ENCODE measurements at regions not wholly inside any gene's neighbourhood (a gene's known extent, or its start where the extent isn't known, plus 50 kb on each side); places are given as distances from the start of the nearest gene placed in this dataset.
"Not testable (repeated sequence)": the region's sequence is repeated elsewhere in the genome, so short reads cannot be mapped to it uniquely, and the experiment has no call there.

DNA sequence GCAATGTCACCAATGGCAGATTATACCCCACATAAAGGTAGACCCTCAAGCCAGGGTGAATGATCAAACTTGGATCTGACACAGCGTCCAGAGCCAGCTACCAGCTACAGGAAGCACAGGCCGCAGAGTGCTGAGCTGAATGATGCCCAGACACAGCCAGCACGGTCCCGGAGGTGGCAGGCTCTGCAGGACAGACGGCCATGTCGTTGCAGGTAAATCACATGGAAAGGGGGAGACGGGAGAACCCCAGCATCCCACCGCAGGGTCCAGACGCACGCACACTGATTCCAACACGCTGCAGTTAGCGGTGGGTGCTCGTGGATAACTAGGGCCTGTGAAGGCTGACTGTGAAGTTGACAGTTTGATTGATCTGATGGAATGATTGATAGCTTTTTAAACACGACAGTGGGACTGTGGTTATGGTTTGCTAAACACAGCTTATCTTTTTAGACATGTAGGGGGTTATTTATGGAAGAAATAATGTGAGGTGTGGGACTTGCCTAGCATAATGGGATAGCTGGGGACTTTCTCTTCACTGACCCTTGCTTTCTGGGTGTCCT, 228.5 kb downstream of the ERMARD start:
- DNase-seq (ENCODE audit: low spot score): no peak

DNA sequence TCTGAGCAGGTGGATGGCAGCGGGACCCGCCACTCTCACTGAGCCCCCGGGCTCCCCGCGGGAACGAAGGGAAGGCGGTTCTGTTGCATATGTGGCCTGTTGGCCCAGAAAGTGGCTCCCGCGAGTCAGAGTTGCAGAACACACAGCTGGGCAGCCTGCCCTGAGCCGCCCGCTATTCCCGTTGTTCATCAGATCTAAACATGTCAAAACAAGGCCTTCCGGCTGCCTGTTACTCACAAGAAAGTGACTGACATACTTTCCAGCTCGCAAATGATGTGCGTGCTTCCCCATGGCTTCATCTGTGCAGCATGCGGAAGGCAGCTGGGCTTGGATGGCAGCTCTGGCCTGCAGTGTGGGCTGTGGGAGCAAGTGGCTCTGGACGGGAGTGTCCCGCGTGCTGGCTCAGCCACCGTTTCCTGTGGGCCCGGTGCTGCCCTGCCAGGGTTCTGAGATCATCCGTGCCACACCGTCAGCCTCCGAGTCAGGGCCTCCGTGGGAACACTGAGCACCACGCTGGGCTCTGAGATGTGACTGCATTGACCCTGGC, 227.3 kb downstream of the ERMARD start:
- DNase-seq (ENCODE audit: low spot score): no peak

DNA sequence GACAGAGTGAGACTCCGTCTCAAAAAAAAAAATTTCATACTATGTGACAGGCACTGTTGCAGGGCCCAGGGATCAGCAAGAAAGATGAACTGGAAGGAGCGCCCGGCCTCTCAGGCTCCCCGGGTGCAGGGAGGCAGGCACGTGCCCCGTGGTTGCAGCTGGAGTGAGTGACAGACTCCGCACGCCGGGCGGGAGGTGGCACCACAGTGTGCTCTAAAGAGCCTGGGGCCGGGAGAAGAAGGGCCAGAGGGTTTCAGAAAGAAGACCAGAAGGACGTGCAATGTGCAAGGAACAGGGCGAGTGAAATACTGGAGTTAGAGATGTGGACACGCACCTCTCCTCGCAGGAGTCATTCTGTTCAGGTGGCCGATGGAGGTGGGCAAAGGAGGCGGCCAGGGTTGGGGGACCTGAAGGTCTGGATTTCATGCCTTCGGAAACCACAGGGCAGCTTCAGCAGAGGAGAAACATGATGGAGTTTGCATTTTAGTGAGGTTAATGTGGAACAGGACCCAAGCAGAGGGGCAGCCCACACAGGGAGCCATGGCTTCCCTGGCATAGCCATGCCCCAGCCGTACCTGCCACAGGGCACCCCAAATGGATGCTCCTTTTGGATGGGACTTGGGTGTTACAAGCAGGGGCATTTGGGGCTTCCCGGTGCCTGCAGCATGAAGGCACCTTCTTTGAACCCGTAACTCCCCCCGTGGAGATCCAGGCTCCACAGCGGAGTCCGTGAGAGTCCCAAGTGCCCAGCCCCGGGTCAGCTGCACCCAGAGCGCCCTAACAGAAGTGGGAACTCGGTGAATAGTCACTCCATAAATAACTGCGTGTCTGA, 226.2 kb downstream of the ERMARD start:
- DNase-seq (ENCODE audit: low spot score): no peak

DNA sequence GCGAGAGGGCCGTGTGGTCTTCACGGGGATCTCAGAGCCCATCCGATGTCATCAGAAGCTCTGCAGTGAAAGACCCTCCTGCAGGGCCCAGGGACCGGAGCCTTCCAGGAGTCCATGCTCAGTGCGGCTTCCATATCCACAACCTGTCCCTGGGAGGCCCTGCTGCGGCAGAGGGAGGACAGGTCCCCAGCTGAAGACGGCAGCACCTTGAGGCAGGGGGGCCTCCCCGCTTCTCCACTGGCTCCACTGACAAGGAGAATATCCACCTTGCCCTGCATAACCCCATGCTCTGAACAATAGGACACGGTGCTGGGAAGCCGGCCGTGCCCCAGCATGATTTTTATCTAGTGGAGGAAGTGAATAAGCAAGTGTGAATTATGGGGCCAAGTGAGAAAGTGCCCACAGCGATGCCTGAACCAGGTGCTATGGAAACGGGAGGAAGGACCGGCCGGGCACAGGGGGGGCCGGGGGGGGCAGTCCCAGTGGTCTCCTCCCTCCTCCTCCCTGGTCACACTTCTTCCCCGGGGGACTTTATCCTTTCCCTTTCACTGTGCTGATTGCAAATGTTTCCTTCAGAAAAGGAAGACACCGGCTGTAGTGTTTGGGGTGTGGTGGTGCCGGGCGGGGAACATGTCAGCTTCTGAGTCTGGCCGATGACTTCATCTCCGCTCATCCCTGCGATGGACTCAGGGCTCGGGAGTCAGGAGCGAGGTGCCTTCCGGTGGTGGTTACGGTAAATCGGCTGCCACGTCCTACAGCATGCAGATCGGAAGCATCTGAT, 225.1 kb downstream of the ERMARD start:
- no peak for DNase-seq (ENCODE audit: low spot score)

DNA sequence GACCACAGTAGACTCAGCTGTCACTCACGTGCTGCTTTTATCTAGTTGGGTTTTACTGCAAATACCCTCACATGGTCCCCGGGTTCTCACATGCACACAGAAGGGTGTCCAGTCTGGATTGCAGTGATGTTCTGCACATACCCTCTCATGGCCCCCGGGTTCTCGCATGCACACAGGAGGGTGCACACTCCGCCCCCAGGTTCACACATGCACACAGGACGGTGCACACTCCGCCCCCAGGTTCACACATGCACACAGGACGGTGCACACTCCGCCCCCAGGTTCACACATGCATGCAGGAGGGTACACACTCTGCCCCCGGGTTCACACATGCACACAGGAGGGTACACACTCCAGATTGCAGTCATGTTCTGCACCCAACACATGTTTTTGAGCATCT, 224.3 kb downstream of the ERMARD start:
- DNase-seq (ENCODE audit: low spot score): no peak

DNA sequence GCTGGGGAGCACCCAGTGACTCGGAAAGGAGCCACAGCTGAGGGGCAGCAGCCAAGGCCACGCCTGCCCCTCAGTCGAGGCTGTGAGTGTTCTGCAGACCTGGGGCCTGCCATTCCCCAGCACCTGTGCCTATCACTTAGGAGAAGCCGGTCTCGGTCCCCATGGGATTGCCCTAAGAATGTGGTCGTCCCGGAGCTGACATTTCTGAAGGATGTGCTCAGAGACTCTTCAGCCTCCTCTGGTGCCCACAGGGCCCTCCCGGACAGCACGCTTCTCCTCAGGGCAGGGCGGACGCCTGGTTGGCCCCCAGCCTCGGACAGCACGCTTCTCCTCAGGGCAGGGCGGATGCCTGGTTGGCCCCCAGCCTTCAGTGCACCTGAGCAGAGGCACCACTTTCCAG, 223.9 kb downstream of the ERMARD start:
- no peak for DNase-seq (ENCODE audit: low spot score)

DNA sequence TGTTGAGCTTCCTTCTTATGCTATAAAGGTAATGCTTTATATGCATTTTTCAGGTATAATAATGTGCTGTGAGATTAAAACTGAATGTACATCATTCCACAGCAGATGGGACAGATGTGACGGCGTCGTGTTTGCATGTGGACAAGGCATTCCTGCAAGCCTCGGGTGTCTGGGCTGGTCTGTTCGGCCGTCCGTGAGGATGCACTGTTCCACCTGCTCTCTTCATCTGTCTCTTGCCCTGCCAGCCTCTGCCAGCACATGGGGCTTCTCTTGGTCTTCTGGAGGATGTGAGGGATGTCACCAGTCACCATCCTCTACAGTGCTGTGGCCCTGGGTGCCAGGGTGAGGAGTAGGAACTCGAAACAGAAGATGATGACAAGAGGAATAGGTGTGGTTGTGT, 223.2 kb downstream of the ERMARD start:
- no peak for DNase-seq (ENCODE audit: low spot score)

DNA sequence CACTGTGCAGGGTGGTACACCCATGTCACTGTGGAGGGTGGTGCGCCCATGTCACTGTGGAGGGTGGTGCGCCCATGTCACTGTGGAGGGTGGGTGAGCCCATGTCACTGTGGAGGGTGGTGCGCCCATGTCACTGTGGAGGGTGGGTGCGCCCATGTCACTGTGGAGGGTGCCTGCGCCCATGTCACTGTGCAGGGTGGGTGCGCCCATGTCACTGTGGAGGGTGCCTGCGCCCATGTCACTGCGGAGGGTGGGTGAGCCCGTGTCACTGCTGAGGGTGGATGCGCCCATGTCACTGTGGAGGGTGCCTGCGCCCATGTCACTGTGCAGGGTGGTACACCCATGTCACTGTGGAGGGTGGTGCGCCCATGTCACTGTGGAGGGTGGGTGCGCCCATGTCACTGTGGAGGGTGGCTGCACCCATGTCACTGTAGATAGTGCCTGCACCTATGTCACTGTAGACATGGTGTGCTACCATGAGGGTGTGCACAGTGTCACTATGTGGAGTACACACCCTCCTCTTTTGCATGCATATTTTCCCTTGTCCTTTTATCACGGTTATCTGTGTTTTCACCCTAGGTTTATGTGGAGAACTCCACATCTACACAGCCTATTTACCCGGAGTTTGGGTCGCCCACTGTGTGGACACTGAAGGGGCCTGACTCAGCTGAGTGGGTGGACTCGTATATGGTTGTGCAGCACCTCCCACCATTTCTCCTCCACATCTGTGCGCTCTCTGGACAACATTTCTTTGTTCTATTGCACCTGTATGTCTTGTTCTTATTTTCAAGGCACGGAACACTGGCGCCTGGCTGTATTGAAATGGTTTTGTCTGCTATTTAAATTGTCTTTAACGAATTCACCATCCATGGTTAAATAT, 222.4 kb downstream of the ERMARD start:
- DNase-seq (ENCODE audit: low spot score): not testable (repeated sequence)

DNA sequence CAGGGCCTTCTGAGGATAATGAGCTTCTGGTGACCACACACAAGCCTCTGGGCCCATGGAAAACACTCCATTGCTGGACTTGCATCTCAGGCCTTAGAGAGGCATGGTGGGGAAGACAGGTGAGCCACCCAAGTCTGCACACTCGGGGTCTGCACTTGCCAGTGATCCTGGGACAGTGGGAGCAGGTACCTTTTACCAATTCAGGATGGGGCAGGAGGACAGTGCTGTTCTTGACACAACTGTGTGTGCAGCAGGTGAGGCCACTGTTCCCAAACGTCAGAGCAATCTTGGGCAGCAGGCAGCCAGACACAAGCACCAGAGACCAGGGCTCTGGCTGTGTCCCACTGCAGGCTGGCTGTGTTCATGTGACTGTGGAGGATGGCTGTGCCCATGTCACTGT, 221.3 kb downstream of the ERMARD start:
- no peak for DNase-seq (ENCODE audit: low spot score)

DNA sequence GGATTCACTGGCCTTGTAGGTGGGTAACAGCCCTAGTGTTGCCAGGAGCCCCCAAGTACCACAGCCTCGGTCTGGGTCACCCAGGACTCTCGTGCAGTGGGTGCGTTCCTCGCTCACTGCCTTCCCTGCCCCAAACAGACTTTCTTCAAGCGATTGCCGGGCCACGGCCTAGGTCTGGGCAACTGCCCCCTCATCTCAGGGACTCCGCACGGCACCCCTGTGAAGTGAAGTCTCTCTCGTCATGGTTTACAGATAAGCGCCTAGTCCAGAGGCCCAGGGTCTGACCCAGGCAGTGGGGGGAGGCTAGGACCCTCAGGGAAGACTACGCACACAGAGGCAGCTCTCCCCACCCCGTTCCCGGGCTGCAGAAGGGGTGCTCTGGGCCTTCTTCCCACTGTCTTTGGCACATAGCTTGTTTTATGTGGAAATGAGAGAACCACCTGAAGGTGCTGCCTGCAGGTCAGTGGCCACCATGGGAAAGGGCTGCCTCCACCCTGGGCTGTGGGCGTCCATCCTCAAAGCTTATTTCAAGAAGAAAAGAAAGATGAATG, 220.8 kb downstream of the ERMARD start:
- no peak for DNase-seq (ENCODE audit: low spot score)

DNA sequence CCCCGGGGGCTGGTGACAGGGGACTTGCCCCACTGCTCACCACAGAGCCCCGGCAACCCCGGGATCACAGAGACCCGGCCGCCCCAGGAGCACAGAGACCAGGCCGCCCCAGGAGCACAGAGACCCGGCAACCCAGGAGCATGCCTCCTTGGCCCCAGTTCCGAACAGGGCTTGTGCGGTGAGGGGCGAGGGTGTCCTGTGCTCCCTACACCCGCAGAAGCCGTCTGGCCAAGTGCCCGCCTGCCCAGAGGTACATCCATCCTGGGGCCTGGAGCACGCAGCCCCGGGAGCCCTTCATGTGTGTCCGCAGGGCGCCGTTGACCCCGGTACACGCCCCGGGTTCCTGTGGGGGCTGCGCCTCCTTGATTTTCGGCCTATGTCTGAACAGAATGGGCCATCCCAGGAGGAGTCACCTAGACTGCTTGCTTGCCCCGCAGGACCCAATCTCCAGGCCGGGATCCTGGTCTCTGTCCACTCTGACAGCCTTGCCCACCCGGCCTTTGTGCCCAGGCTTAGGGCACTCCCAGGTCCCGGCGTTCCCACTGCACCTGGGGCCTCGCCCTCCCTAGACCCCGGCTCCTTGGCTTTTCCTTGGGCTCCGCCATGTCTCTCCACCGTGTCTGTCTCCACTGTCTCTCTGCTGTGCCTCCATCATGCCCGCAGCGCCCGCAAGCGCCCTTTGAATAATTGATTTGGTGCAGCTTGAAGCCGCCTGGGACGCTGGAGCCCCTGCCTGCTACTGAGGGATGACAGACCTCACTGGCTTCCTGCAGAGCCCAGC, 219.8 kb downstream of the ERMARD start:
- no peak for DNase-seq (ENCODE audit: low spot score)

DNA sequence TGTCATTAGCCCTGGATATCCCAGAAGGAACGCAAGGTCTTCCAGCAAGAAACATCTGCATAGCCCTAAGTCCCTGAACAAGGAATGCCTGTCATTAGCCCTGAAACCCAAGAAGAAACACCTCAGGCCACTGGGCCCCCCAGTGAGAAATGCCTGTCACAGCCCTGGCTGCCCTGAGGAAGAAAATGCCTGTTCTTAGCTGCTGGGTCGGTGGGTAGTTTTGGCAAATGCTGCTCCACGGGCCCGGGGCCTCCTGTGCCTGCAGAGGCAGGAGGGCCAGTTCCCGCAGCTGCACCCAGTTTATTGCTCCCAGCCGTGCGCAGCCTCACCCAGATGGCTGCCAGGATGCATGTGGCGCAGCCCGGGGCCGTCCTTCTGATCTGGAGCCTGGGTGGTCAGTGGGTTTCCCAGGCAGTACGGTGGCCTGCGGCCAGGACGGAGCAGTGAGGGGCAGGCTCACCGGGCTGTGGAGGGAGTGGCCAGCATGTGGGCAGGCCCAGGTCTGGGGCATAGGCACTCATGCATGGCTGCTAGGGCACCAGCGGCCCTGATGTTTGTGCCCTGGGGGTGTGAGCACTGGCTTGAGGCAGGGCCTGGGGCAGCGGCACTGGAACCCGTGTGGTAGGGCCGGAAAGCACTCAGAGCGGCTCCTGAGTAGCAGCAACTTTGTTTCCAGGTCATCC, 219.0 kb downstream of the ERMARD start:
- DNase-seq (ENCODE audit: low spot score): no peak

DNA sequence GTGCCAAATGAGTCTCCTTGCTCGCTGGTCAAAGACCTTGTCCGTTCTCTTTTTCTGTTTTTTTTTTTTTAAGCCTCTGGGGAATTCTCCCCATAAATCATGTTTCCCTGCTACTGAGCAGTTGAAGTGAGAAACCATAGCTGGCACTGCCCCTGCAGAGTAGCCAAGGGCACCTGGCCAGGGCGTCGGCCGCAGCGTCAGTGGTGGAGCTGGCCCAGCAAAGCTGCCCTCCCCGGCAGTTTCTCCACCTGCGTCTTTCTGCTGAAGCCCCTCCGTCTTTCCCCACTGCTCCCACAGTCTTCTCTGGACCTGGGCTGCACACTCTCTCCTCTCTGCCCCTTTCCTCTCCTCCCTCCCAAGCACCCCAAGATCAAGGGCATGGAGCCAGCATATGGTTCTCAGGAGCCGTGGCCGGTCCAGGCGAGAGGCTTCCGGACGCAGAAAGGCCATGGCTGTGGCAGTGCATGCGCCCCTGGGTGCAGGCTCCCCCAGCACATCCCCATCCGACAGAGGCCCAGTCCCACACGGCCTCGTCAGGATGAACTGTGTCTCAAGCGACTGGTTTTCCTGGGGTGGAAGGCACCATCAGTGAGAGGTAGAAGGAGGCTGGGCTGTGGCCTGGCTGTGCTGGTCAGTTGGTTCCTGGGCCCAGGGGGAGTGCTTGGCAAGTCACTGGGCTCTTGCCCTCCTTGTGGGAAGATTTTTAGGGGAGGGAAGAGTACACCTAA, 218.1 kb downstream of the ERMARD start:
- DNase-seq (ENCODE audit: low spot score): no peak

DNA sequence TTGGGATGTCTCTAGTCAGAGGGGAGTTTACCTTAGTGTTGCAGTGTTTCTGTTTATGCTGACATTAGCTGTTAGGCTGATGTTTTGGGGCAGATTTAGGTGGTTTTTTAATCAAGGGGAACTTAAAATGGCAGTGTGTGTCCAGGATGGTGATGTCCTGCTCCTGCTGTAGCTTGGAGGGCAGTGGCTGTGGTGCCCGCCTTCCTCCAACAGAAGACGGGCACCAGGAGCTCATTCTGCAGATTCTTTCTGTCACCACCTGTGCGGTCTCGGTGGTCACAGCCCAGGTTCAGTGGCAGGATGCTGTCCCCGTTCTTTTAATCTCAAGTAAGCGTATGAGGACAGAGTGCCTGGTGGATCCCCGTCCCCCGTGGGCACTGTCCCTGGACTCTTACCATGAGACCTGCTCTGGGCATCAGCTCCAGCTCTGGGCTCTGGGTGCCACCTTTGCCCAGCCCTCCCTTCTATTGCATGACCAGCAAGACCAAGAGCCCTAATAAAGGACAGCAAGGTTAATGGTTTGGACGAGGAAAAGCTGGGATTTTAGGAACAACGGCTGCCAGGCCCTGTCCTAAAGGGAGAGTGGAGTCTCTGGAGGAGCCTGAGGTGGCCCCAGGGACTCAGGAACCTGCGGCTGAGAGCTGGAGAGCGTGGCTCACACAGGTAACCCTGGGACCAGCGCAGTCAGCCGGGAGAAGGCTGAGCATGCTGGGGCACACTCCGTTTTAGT, 217.3 kb downstream of the ERMARD start:
- no peak for DNase-seq (ENCODE audit: low spot score)

DNA sequence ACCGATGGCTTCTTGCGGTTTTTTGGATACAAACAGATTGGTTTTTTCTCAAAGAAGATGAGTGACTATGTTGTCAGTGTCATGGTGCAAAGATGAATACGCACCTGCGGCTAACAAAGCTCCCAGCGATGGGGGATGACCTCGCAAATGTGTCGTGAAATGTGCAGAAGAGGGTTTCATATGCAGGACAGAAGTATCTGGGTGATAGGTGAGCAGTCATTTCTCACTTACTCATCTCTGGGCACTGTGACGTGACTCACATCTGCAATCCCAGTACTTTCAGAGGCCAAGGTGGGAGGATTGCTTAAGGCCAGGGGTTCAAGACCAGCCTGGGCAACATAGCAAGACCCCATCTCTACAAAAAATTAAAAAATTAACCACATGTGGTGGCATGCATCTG, 216.3 kb downstream of the ERMARD start:
- no peak for DNase-seq (ENCODE audit: low spot score)

DNA sequence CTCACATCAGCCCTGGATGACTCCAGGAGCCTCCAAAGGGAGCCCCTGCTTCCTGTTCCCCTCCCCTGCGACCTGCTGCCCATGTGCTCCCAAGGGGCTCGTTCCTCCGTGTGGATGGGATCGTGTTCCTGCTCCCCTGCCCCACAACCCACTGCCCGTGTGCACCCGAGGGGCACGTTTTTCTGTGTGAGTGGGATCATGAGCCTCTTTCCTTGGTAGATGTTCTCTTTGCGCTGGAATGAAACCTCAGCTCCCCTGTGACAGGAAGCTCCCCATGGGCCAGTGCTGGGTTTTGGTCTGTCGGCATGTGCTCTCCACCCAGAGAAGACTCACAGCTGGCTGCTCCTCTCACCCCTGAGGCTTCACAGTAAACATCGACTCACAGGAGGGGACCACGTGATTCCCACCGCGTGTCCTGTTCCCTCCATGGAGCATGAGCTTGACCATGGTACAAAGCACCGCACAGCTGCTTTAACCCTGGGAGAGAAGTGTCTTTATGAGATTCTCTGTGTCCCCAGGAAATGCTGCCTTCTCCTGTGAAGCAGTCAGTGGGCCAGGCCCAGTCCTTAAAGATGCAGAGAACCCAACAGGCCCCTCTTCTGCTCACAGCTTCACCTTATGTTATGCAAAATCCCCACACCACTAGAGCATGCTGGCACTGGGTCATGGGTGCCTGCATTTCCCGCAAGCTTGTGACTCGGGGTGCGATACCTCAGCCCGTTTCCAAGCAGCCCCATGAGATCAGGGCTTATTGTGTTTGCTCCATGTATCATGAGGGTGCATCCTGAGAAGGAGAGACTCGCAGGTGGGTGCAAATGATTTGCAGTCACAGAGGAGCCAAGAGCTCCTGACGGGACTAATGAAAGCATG, 215.1 kb downstream of the ERMARD start:
- no peak for DNase-seq (ENCODE audit: low spot score)

DNA sequence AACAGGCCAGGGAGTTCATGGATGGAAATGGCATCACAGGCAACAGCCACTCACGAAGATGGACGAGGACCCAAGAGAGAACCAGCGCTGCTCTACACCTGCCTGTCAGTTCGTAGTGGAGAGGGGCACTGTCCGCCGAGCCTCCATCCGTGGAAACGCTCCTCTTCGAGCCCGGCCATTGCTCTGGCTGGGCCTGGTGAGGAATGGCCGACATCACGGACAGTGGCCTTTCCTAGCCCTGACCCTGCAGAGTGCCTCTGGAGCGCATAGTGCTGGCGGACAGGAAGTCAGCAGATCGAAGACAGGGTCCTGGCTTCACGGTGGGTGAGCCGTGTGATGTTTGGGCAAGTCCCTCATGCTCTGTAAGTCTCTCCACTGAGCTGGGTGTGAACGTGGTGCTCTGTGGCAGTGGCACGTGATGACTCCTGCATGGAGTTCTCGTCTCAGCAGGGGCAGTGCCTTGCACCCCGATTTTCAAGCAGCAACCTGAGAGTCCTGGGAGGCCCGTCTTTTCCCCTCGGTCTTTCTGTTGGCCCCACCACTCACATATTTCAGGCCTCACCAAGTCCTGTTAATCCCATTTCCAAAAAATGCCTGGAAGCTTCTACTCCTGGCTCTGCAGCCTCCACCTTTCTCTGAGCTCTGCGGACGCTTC, 214.4 kb downstream of the ERMARD start:
- no peak for DNase-seq (ENCODE audit: low spot score)
